Thymus (tissue), 11 donors: ENCODE measurements at regions not wholly inside any gene's neighbourhood (a gene's known extent, or its start where the extent isn't known, plus 50 kb on each side); places are given as distances from the start of the nearest gene placed in this dataset.

Experiments
- DNase-seq, 9 donors: peaks; one replicate each; pipeline ENCODE4 v3.0.0-alpha.2; 2013; ENCODE audit warnings: low spot score in 9 of 9, low read depth in 6 of 9, missing footprints in 1 of 9
- H3K27ac ChIP-seq, 2 donors: one replicate each; pipeline ENCODE4 v1.5.1; 2013; ENCODE audit warnings: control low read depth in 1 of 2, low read depth in 1 of 2, low read length in 1 of 2, mild to moderate bottlenecking in 1 of 2, moderate library complexity in 1 of 2
- H3K27me3 ChIP-seq, 2 donors: one replicate each; pipeline ENCODE4 v1.5.1; 2013; ENCODE audit warnings: low read length in 1 of 2; ENCODE audit not compliant: control insufficient read depth in 2 of 2, insufficient read depth in 1 of 2
- H3K36me3 ChIP-seq, 2 donors: one replicate each; pipeline ENCODE4 v1.5.1; 2013; ENCODE audit warnings: low read length in 1 of 2, mild to moderate bottlenecking in 1 of 2, moderate library complexity in 1 of 2; ENCODE audit not compliant: control insufficient read depth in 2 of 2, insufficient read depth in 2 of 2
- H3K4me1 ChIP-seq, 2 donors: one replicate each; pipeline ENCODE4 v1.5.1; 2013; ENCODE audit warnings: low read length in 2 of 2; ENCODE audit not compliant: control insufficient read depth in 2 of 2, insufficient read depth in 2 of 2
- H3K4me3 ChIP-seq, 2 donors: one replicate each; pipeline ENCODE4 v1.5.1; 2013; ENCODE audit warnings: low read length in 2 of 2, control low read depth in 1 of 2, mild to moderate bottlenecking in 1 of 2
- H3K9me3 ChIP-seq, 2 donors: one replicate each; pipeline ENCODE4 v1.5.1; 2013; ENCODE audit warnings: low read length in 1 of 2, mild to moderate bottlenecking in 1 of 2; ENCODE audit not compliant: control insufficient read depth in 2 of 2, insufficient read depth in 1 of 2
- WGBS: extraction: QIAGEN DNeasy Blood & Tissue Kit; methylation state at CpG from one replicate; pipeline ENCODE4 v1.1.7; 2013; 5-methylcytosine and 5-hydroxymethylcytosine counted together
- donor health status: healthy.

- Histone ChIP-seq H3K36me3 (no peaks in the 10 kb centered on the region), H3K27ac (no peak overlapping the region), H3K4me1 (no peaks in the 10 kb centered on the region), H3K9me3 (no peaks in the 10 kb centered on the region), H3K4me3 (no peak overlapping the region), H3K27me3 (no peaks in the 10 kb centered on the region)
- no peak for DNase-seq
- WGBS: 94% methylated on average over 5 of the region's 5 CpGs
Measured at GRCh38 chr4:35963974-35964515, 280.3 kb downstream of the ARAP2 start.

- no peaks in the 10 kb centered on the region for H3K9me3 ChIP-seq
Measured at GRCh38 chr4:35965300-35965699, 279.0 kb downstream of the ARAP2 start.

GRCh38 chr4:35966566-35966965, 277.7 kb downstream of the ARAP2 start:
- no peaks in the 10 kb centered on the region for H3K36me3 ChIP-seq
- H3K27ac ChIP-seq: no peak overlapping the region
- H3K4me3 ChIP-seq: no peak overlapping the region
- H3K27me3 ChIP-seq: no peaks in the 10 kb centered on the region
- DNase-seq: no peak
- no peaks in the 10 kb centered on the region for H3K9me3 ChIP-seq
- H3K4me1 ChIP-seq: no peaks in the 10 kb centered on the region

More at GRCh38 chr4:35965300-35965699, 279.0 kb downstream of the ARAP2 start:
- DNase-seq: no peak
- no peak overlapping the region for H3K4me3 ChIP-seq
- no peak overlapping the region for H3K27ac ChIP-seq
- WGBS: 81% methylated on average over 1 of the region's 1 CpG
- no peaks in the 10 kb centered on the region for H3K4me1 ChIP-seq
- no peaks in the 10 kb centered on the region for H3K27me3 ChIP-seq
- no peaks in the 10 kb centered on the region for H3K36me3 ChIP-seq

GRCh38 chr4:35970366-35970960, 273.9 kb downstream of the ARAP2 start:
- Histone ChIP-seq H3K36me3 (no peaks in the 10 kb centered on the region), H3K9me3 (no peaks in the 10 kb centered on the region), H3K27me3 (no peaks in the 10 kb centered on the region), H3K4me3 (no peak overlapping the region), H3K27ac (no peak overlapping the region), H3K4me1 (no peaks in the 10 kb centered on the region)
- 88% methylated on average over 1 of the region's 1 CpG for WGBS
- no peak for DNase-seq

GRCh38 chr4:35972814-35973213, 271.5 kb downstream of the ARAP2 start:
- DNase-seq: no peak
- no peak overlapping the region for H3K4me3 ChIP-seq
- WGBS: 48% methylated on average over 4 of the region's 4 CpGs
- H3K4me1 ChIP-seq: no peaks in the 10 kb centered on the region
- no peaks in the 10 kb centered on the region for H3K9me3 ChIP-seq
- H3K27ac ChIP-seq: no peak overlapping the region
- no peaks in the 10 kb centered on the region for H3K27me3 ChIP-seq
- H3K36me3 ChIP-seq: no peaks in the 10 kb centered on the region

- H3K36me3 ChIP-seq: no peaks in the 10 kb centered on the region
- H3K9me3 ChIP-seq: no peaks in the 10 kb centered on the region
- H3K4me1 ChIP-seq: no peaks in the 10 kb centered on the region
- H3K27ac ChIP-seq: no peak overlapping the region
- no peak overlapping the region for H3K4me3 ChIP-seq
- H3K27me3 ChIP-seq: no peaks in the 10 kb centered on the region
- DNase-seq: no peak
- 94% methylated on average over 4 of the region's 4 CpGs for WGBS
Measured at GRCh38 chr4:35975617-35976355, 268.5 kb downstream of the ARAP2 start.

- H3K4me1 ChIP-seq: no peaks in the 10 kb centered on the region
- H3K9me3 ChIP-seq: peaks cover 0 to 3% of the 10 kb centered on the region in 2 donors
- no peaks in the 10 kb centered on the region for H3K36me3 ChIP-seq
- no peak overlapping the region for H3K4me3 ChIP-seq
- H3K27me3 ChIP-seq: no peaks in the 10 kb centered on the region
- H3K27ac ChIP-seq: no peak overlapping the region
- no peak for DNase-seq
Measured at GRCh38 chr4:35978551-35978950, 265.8 kb downstream of the ARAP2 start.

GRCh38 chr4:35982318-35982717, 262.0 kb downstream of the ARAP2 start:
- no peak overlapping the region for H3K27ac ChIP-seq
- peaks cover 0 to 3% of the 10 kb centered on the region in 2 donors for H3K9me3 ChIP-seq
- DNase-seq: no peak
- H3K4me1 ChIP-seq: no peaks in the 10 kb centered on the region
- H3K36me3 ChIP-seq: no peaks in the 10 kb centered on the region
- H3K27me3 ChIP-seq: no peaks in the 10 kb centered on the region
- H3K4me3 ChIP-seq: no peak overlapping the region
- WGBS: 96% methylated on average over 1 of the region's 1 CpG

- H3K27me3 ChIP-seq: no peaks in the 10 kb centered on the region
- no peak overlapping the region for H3K27ac ChIP-seq
- no peak for DNase-seq
- H3K4me1 ChIP-seq: no peaks in the 10 kb centered on the region
- peaks cover 0 to 3% of the 10 kb centered on the region in 2 donors for H3K9me3 ChIP-seq
- no peaks in the 10 kb centered on the region for H3K36me3 ChIP-seq
- 38% methylated on average over 1 of the region's 1 CpG for WGBS
- no peak overlapping the region for H3K4me3 ChIP-seq
Measured at GRCh38 chr4:35986537-35986936, 257.8 kb downstream of the ARAP2 start.
